NB4 (cell line): ENCODE measurements at regions not wholly inside any gene's neighbourhood (a gene's known extent, or its start where the extent isn't known, plus 50 kb on each side); places are given as distances from the start of the nearest gene placed in this dataset.

Source experiments
- DNase-seq: peaks from one replicate; pipeline ENCODE4 v3.0.0; 2010; ENCODE audit warnings: low read depth
- H3K4me3 ChIP-seq: one replicate; pipeline ENCODE4 v1.5.1; 2011; ENCODE audit warnings: mild to moderate bottlenecking, low read depth, low read length, moderate library complexity
- CTCF ChIP-seq: IDR thresholded peaks from one replicate; pipeline ENCODE4 v1.5.1; 2012; ENCODE audit warnings: low read depth, low read length
- MAX ChIP-seq: IDR thresholded peaks from 2 replicates; pipeline ENCODE4 v1.6.1; 2011; ENCODE audit warnings: low read depth, low read length
- MYC ChIP-seq: IDR thresholded peaks from 2 replicates; pipeline ENCODE4 v1.6.1; 2011; ENCODE audit warnings: low read depth, low read length
- POLR2A ChIP-seq: IDR thresholded peaks from 2 replicates; pipeline ENCODE4 v1.6.1; 2011; ENCODE audit warnings: mild to moderate bottlenecking; ENCODE audit not compliant: insufficient read length; ENCODE audit errors: extremely low read depth

GRCh38 chr18:22355598-22355997, 62.1 kb downstream of the CTAGE1 start:
- no peak for TF ChIP-seq MYC
- no peak for TF ChIP-seq POLR2A
- TF ChIP-seq CTCF: no peak
- no peak for TF ChIP-seq MAX
- no peak for DNase-seq
- H3K4me3 ChIP-seq: no peak overlapping the region

- H3K4me3 ChIP-seq: no peak overlapping the region
- no peak for TF ChIP-seq POLR2A
- no peak for TF ChIP-seq MAX
- no peak for TF ChIP-seq MYC
- TF ChIP-seq CTCF: no peak
- DNase-seq: no peak
Measured at GRCh38 chr18:22355069-22355468, 62.6 kb downstream of the CTAGE1 start.

- DNase-seq: no peak
- TF ChIP-seq POLR2A (no peak), CTCF (no peak), MAX (no peak), MYC (no peak)
- H3K4me3 ChIP-seq: no peak overlapping the region
Measured at GRCh38 chr18:22349966-22350365, 67.7 kb downstream of the CTAGE1 start.

- no peak for TF ChIP-seq CTCF
- no peak for TF ChIP-seq MYC
- TF ChIP-seq POLR2A: no peak
- TF ChIP-seq MAX: no peak
- H3K4me3 ChIP-seq: no peak overlapping the region
- no peak for DNase-seq
Measured at GRCh38 chr18:22349317-22349898, 68.3 kb downstream of the CTAGE1 start.

GRCh38 chr18:22348521-22349316, 69.0 kb downstream of the CTAGE1 start:
- no peak overlapping the region for H3K4me3 ChIP-seq
- TF ChIP-seq POLR2A (no peak), MAX (no peak), CTCF (no peak), MYC (no peak)
- no peak for DNase-seq
